GM19328 (cell line): ENCODE measurements at regions not wholly inside any gene's neighbourhood (a gene's known extent, or its start where the extent isn't known, plus 50 kb on each side); places are given as distances from the start of the nearest gene placed in this dataset.
"Not testable (repeated sequence)": the region's sequence is repeated elsewhere in the genome, so short reads cannot be mapped to it uniquely, and the experiment has no call there.

Source experiments
- ATAC-seq: cut with Tn5 transposase; IDR thresholded peaks from one replicate; pipeline ENCODE4 v1.9.1; 2021; ENCODE audit warnings: mild to moderate bottlenecking, moderate library complexity; ENCODE audit not compliant: unreplicated experiment

DNA sequence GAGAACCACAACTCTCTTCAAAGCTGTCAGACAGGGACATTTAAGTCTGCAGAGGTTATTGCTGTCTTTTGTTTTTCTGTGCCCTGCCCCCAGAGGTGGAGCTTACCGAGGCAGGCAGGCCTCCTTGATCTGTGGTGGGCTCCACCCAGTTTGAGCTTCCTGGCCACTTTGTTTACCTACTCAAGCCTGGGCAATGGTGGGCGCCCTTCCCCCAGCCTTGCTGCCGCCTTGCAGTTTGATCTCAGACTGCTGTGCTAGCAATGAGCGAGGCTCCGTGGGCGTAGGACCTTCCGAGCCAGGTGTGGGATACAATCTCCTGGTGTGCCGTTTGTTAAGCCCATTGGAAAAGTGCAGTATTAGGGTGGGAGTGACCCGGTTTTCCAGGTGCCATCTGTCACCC is 822.1 kb downstream of the KCNMA1 start:
- ATAC-seq: not testable (repeated sequence)

DNA sequence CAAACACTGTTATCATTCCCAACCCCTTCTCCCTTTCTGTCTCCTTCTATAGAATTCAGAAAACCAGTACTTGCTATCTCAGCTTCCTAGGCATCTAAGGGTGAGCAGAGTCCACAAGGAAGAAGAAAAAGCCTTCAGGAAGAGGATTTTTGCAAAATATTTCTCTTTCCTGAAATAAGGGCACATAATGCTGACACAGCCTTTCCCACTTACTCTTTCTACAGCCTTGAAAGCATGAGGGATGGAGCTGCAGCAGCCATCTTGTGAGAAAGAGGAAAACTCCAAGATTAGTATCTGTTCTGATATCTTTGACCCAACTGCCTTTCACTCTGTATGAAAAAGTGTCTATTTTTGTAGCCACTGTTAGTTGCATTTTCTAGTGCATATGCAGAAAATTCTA is 826.2 kb downstream of the KCNMA1 start:
- ATAC-seq: no peak

DNA sequence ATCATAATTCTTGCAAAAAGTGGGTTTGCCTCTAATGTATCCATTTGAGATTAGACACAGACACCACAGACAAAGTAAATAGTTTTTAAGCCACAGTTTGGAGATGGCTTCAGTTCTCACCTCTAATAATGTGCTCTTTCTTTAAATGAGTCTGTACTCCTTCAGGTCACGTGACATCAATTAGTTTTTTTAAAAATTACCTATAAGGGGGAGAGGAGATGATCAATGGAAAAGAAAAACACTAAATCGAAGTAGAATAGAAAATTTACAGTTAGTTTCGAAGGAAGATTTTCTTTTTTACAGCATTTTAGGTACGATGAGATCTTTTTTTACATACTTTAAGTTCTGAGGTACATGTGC is 849.2 kb downstream of the KCNMA1 start:
- no peak for ATAC-seq

DNA sequence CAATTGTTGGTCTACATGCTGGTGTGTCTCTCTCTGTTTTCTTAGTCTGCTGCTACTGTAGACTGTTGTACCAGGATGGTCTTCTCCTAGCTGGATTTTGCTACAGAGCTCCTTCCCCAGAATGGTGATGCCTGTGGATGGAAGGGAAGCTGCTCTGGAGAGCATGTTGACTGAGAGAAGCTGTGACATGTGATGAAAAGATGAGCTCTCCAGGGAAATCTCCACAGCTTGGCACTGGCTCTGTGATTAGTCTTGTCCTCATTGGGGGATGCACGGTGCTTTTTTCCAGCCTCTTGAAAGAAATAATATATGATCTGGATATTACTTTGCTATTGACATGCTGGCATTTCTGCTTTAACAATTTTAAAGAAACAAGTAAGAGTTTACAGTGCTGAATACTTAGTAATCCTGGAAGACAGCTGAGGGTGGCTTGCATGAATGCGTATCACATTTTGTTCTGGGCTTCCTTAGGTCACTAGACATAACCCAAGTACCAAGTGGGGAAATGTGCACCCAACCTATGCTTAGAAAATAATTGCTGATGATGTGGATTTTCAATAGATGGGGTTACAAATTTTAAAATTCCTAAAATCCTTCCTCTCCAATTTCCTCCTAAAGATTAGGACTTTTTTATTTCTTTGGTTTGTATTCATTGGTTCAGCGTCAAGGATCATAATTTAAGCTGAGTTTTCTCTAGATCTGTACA is 849.7 kb downstream of the KCNMA1 start:
- ATAC-seq: no peak

DNA sequence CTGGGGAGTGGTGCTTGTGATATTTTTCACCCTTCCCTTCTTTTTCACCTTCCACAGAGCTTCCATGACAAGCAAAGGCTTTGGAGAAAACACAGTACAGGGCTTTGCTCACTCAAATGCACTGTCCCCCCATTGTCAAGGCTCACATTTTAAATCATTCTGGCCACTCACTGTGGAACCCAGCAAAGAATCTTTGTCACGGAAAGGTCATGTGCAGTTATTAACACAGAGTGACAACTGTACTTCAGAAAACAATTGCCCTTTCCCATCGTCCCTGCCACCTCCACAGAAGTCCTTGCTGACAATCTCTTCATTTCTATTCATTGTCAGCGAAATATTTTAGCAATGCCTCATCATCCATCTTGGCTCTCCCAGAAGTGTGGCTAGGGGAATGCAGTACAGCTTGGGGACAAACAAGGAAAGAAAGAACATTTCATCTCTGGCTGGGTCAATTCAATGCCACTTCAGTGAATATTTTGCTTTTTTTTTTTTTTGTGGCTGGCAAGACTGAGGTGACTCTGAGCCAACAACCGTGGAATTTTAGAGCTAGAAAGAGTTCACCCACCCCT is 851.0 kb downstream of the KCNMA1 start:
- no peak for ATAC-seq

DNA sequence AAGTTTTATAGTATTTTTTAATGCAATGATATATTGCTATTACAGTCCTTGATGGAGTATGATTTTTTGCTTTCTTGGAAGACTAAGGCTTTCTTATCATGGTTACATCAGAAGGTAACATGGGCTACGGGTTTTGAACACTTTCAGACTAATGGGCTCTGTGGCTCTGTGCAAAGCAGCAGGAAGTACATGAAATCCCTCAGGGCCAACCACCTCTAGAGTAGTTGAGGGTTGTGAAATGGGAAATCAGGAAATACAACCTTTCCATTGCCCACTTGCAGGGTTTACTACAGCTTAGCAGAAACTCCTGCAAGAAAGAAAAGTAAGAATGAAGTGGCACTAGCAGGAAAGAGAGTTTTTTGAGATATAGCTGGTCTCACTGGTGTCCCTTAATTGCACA is 853.5 kb downstream of the KCNMA1 start:
- no peak for ATAC-seq

DNA sequence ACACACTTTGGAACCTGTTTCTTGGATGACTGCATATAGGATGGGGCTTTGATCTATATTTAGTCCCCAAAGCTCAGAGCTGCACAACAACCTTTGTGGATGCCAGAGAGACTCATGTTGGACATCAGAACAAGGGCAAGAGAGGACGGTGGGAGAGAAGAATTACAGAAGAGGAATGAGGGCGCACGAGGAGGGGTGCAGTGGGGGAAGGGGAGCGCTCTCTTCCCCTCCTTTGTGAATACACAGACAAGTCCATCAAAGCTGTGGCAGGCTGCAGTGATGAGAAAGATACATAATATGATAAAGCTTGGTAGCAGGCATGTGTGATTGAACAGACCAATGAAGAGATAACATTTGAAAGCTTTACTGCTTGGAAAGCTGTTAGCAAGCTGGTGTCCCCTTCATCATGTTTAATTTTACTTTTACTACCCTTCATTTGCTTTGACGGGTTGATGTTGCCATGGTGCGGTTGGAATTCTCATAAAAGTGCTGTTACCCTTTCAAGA is 857.8 kb downstream of the KCNMA1 start:
- ATAC-seq: no peak

DNA sequence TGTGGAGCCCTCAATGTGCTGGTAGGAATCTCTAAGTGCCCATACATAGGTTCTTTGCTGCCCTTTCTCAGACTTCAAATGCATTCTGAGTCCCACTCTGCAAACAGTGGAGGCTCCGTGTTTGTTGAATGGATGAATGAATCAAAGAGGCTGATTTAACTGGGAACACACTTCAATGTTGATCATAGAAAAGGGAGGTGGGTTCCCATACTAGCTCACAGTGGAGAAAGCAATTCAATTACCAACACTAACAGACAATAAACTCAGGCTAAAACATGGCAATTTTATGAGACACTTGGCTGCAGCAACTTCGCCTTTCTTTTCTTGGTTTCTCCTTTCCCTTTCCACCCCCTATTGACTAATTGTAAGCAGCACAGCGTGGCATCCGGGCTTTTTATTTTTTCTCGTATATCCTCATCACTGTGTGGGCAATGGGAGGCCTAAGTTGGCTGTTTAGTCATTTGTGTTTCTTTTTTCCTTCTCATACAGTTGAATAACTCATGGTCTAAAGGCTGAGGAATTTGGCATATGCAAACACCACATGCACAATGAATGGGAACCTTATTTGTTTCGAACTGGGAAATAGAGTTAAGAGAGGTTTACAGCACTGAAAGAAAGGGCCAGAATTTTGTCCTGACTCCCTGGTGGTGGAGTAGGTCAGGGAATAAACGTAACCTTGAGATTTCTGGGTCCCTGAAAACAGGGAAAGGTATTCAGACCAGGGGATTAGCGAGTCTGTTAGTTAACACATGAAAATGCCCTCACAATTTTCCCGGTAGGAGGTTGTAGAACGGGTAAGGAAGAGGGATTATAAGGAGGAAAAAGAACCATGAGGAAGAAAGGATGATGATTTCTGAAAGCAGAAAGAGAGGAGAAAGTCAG is 858.5 kb downstream of the KCNMA1 start:
- ATAC-seq: no peak

DNA sequence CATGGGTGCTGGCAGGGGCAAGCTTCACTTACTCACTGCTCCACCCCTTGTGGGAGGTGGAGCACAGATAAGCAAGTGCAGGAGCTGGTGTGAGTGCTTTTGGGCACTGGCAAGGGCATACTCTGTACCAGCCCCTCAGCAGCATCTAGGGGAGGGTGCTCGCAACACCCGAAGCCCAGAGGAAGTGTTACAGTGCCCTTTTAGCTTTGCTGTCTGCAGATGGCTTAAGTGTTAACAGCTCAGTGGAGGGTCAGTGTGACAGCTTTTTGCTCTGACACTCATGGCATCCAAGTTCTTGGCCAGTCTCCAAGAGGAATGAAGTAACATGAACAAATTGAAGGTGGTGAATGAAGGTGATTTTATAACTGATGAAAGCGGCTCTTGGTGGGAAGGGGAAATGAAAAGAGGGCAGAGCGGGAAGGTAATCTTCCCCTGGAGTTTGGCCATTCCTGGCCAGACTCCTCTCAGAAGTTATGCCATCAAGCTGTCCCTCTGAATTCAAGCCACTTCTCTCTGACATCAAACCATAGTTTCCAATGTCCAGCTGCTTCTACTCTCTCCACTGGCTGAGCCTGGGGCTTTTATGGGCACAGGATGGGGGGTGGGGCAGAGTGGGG is 862.5 kb downstream of the KCNMA1 start:
- no peak for ATAC-seq

DNA sequence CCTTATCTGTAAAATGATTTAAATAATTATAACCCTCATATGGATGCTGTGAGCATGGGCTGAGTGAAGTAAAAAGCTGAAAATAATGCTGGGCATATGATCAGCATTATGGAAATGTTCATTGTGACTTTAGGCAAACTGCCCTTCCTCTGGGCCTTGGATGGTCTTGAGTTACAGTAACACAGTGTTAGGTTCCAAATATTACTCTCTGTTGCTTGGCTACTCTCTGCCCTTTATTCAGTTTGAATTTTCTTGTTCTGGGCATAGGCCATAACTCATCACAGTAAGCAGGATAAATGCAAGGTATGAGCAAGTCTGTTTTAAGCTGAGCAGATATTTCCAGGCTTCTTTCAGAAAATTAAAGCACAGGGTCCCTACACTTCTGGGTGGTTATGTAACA is 868.0 kb downstream of the KCNMA1 start:
- ATAC-seq: no peak

DNA sequence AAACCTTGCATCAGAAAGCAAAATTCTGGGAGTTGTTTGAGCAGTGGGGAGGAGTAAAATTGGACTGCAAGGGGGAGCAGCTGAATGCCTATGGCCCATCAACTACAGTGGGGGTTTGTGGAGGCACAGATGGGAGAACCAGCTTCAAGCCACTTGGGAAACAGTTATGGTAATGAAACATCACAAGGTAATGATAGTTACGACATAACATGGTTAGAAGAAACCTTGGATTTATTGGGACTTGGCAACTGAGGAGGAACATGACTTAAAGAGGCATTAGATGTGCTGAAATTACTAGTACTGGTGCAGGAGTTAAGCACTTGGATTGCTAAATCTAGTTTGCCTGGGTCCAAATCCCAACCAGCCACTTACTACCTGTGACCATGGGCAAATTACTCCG is 868.4 kb downstream of the KCNMA1 start:
- ATAC-seq: no peak

DNA sequence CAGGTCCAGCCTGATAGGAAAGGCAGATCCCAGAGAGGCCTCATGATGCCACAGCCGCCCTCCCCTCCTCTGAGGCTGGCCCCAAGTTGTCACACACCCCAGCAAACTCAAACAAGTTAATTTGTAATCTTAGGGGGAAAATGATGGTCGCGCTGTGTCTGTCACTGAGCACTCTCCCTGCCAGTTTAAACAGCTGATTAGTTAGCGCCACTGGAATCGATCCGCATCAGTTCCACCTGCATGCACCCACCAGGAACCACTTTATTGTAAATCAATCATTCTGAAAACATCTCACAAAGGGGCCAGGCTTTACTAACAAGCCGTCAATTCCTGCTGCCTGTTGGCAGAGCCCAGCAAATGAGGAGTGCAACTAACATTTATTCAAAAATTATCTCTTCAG is 870.9 kb downstream of the KCNMA1 start:
- no peak for ATAC-seq

DNA sequence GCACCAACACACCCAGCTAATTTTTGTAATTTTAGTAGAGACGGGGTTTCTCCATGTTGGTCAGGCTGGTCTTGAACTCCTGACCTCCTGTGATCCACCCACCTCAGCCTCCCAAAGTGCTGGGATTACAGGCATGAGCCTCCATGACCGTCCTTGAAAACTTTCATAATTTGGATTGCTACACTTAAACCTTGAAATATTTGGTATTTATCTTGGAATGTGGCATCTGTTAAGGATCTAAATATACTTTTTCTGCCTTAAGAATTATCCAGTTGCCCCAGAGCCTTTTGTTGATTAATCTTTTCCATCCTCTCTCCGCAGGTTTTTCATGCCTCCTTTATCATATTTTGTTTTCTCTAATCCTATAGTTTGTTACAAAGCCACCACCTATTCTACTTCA is 872.7 kb downstream of the KCNMA1 start:
- not testable (repeated sequence) for ATAC-seq

DNA sequence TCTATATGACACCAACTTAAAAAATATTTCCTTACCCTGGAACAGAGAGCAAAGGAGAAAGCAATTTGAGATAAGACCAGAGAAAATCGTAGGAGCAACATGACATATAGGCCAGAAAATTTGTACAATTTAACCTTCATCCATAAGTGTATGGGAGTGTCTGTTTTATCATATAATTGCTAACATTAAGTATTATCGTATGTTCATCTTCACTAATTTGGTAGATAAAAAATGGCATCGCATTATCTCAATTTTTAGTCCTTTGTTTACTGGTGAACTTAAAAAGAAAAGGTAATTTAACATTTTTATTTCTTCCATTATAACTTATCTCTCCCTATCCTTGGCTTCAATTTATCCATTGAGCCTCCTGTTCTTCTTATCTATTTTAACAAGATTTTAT is 873.4 kb downstream of the KCNMA1 start:
- no peak for ATAC-seq

DNA sequence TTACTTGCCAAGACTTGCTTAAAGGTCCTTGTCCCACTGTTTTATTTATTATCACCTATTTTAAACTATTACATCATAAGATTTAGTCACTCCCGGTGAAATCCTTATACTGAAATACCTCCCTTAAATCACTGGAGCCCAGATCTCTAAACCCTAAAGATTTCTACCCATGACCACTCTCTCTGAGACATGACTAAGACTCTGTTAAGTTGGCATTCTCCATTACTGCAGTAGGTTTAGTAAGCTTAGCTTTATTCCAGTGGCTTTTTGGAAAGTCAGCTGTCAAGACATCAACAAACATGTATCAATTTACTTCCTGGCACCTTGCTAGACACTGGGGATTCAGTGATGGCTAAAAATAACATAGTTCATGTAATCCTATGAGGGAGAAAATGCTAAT is 874.2 kb downstream of the KCNMA1 start:
- ATAC-seq: no peak

DNA sequence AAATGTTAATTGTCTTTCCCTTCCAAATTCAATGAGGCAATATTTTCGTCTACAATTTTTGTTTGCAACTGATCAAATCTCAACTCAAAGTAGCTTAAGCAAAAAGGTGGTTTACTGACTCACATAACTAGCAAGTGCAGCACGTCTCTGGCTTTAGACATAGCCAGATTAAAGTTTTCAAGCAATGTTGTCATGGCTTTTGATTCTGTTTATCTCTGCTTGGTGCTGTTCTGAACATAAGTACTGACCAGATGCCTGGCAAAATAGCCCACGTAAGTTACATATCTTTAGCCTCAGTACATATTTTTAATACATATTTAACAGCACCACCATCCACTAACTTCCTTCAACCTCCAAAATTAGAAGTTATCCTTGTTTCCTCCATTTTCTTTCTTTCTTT is 877.9 kb downstream of the KCNMA1 start:
- ATAC-seq: no peak

DNA sequence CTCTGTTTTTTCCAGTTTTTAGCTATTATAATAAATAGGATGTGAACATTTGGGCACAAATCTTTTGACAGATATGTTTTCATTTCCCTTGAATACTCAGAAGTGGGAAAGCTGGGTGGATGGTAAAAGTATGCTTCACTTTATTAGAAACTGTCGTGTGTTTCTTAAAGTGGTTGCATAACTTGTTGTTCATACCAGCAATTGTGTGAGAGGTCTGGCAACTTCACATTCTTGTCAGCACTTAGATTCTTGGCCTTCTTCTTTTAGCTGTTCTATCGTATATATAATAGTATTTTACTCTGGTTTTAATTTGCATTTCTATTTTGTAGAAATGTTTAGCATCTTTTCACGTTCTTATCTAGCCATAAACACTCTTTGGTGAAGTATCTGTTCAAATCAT is 894.4 kb downstream of the KCNMA1 start:
- ATAC-seq: no peak

DNA sequence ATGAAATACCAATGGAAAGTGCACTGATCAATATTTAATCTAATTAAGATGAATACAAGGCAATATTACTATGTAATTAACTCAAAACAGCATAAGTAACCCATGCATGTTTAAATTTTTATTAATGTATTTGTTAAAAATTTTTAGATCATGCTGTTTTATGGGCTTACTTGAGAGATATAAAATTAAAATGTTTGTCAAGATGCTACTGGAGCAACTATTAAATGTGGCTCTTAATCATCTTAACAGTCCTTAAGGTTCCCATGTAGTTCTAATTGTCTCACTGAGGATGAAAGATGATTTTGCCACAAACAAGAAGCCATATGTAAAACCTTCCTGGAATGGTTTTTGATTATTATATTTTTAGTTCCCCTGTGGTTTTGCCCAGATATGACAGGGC is 897.1 kb downstream of the KCNMA1 start:
- ATAC-seq: no peak

DNA sequence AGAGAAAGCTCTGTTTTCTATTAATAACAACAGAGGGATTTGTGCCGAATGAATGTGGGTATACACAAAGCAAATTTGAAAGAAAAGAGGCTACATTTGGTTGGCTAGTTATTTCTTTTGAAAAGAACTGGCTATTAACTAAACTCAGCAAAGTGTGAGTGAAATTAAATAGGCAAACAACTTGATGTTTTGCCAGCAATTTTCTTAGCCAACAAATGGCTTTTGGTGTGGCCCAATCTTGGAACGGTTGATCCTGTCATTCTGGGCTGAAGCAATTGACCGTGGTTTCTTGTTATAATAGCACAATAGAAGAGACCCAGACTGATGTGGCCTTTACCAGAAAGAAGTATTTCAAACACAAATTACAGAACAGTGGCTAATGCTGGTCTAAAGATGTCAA is 898.6 kb downstream of the KCNMA1 start:
- no peak for ATAC-seq

DNA sequence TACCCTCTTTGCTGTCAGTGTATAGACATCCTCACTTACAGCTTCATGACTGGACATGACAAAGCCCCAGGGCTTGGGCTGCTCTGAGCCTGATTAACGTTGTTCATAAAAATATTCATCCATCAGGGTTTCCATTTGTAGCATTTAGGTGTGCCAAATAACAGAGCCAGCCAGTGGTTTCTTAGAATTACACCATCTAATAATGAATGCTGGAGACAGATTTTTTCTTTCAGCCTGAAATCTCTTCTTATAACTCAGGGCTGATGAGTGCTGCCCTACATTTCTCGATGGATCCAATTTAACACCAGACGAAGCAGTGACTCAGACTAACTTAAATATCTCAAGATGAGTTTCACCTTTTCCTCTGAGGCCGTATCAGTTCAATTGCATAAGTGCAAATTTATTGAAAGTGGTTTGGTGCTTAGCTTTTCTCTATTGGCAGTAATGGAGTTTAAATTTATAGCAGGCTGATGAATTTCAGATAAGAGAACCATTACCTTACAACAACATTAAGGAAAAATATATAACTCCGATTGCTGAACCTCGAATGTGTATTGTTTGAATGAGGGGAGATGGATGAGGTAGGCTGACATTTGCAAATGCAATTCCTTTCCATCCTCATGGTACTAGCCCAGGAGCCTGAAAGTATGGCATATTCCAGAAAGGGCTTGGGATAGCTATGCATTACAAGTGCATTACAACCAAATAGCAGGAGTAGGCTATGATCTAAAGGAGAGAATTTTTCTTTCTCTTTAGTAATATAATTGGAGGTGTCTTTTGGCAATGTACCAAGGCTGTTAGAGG is 900.6 kb downstream of the KCNMA1 start:
- ATAC-seq: no peak

DNA sequence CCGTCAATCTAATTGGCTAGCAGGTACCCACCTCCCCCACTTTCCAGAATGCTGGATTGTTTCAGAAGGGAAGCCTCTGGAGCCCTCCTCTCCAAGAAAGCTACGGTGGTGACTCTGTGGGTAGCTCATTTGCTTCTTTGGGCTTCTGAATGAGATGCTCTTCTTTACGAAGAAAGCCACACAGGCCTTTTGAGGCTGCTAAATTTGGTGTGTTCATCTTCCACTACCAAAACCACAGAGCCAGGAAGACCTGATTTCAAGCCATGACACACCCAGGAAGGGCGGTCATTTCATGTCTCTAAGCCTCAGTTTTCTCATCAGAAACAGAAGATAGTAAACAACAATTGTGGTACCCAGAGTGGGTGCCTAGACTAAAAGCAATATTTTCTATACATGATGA is 901.2 kb downstream of the KCNMA1 start:
- no peak for ATAC-seq
